HG03097 (cell line): ENCODE measurements at regions not wholly inside any gene's neighbourhood (a gene's known extent, or its start where the extent isn't known, plus 50 kb on each side); places are given as distances from the start of the nearest gene placed in this dataset.

Source experiments
- ATAC-seq: cut with Tn5 transposase; IDR thresholded peaks from one replicate; pipeline ENCODE4 v1.9.1; 2021; ENCODE audit not compliant: unreplicated experiment, low FRiP score

GRCh38 chr16:51569203-51569931 lies 418.3 kb upstream of the SALL1 start:
- no peak for ATAC-seq

GRCh38 chr16:51567911-51568310 lies 416.8 kb upstream of the SALL1 start:
- no peak for ATAC-seq

DNA sequence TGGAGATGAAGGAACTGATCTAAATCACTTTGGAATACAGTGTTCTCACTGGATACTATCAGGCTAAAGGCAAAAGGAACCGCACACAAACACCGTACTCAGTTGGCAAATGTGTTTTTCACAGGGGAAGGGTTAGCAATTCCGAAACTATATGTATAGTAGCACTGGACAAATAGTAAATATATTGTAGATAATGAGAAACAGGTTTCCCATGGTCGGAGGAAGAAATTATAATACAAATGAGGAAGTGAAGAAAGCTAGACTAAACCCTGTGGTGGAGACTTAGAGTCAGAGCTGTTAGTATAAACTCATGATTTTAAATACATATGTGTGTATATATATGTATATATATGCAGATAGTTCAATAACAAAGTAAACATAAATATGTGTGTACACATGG lies 414.1 kb upstream of the SALL1 start:
- no peak for ATAC-seq

DNA sequence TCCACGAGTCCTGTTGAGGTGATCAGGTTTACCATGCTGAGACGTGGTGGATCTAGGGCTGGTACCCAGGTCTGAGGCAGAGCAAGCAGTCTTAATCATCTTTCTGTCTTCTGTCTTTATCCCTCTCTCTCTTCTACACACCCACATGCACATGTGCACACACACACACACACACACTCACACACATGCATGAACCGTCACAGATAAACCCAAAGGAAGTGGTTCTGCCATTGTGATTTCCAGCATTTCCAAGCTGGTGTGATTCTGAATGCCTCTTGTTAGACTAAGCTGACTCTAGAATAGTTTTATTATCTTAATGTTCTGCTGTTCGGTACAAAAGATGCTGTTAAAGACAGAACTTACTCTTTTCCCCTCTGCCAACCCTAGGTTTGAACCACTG lies 411.8 kb upstream of the SALL1 start:
- ATAC-seq, result no peak

GRCh38 chr16:51559901-51560300 lies 408.8 kb upstream of the SALL1 start:
- ATAC-seq, result no peak

- no peak for ATAC-seq
Observed at GRCh38 chr16:51557670-51558069, 406.6 kb upstream of the SALL1 start.

GRCh38 chr16:51556694-51557340 lies 405.7 kb upstream of the SALL1 start:
- no peak for ATAC-seq

- no peak for ATAC-seq
Observed at GRCh38 chr16:51553910-51554309, 402.8 kb upstream of the SALL1 start.

- no peak for ATAC-seq
Observed at GRCh38 chr16:51553314-51553713, 402.2 kb upstream of the SALL1 start.

GRCh38 chr16:51550800-51551347 lies 399.8 kb upstream of the SALL1 start:
- no peak for ATAC-seq

- ATAC-seq, result no peak
Observed at GRCh38 chr16:51549836-51550235, 398.8 kb upstream of the SALL1 start.

- ATAC-seq, result no peak
Observed at GRCh38 chr16:51545951-51546350, 394.9 kb upstream of the SALL1 start.

GRCh38 chr16:51544851-51545467 lies 393.9 kb upstream of the SALL1 start:
- ATAC-seq, result no peak

DNA sequence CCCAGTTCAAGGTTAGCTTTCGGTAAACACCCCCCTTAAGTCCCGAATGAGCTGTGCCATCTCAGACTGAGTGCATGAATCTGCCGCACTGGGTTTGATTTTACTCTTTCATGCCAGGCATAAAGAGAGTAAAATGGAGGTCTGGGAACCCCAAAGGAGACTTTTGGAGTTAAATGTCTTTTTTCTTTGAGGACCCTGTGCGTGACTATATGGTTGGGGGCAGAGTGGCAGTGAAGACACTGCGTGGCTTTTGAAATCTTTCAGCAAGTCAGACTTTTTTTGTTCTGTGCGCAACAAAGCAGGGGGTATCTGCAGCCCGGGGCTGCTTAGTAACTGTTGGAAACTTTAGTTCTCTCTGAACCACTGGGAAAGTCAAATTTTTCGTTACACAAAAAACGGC lies 392.9 kb upstream of the SALL1 start:
- ATAC-seq, result no peak

DNA sequence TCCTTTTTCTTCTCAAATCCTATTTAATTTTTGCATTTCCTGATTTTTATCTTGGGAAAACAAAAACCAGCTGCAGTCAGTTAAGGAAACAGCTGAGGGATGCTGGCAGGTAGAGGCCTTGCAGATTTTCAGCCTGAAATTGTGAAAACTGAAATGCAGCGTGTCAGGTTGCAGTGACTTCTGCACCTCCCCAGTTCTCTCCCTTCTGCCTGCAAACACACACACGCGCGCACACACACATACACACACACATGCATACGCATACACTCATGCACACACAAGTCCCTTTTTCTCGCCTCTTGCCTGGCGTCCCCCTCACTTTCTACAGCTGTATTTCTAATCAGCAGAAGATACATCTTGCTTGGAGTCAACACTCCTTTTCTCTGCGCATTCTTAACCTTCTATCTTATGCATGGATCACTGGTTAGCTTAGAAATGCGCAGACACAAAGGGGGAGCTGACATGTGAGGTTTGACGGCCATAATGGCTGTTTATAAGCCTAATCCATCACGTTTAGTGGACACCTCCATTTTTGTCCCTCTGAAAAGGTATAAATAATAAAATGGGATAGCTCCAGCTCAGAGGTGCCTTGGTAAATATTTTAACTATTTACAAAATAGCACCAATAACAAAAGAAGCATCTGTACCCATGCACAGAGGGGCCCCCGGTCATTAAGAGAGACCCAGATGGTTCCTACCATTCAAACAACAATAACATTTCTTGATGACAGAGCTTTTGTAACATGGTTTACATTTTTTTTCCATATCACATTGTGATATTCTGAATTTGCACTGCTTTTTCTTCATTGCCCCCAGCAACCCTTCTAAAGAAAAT lies 392.1 kb upstream of the SALL1 start:
- no peak for ATAC-seq

GRCh38 chr16:51540259-51540658 lies 389.2 kb upstream of the SALL1 start:
- ATAC-seq, result no peak

DNA sequence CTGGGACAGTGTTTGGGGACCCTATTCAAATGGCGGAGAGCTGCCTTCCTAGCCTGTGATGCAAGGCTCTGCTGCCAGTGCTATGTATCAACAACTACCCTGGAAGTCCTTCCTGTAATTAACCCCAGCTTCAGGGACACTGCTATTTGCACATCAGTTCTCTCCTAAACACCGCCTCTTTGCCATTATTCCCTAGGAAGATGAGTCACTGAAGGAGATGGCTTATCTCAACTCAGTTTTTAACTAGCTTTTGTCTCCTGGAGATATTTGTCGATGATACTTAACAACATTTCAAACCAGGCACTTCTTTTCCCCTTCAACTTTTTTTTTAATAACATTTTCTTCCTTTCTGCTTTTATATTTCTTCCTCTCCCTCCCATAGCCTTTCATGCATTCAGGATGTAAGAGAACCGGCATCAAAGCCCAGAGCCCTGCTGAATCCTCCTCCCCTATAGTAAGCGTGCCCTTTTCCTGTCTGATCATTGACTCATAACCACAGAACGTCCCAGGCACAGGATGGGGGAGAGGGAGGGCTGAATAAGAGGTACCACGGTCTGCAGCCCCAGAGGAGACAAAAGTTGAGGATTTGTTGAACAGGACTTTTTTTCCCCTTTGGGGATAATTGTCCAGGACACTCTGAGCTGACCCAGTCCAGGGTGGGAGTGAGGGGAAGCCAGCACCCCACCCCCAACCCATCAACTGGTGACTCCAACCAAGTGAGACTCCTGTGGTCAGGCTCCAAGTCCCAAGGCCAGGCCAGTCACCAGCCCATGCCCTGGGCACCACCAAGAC lies 387.8 kb upstream of the SALL1 start:
- no peak for ATAC-seq

- ATAC-seq, result no peak
Observed at GRCh38 chr16:51535591-51535990, 384.5 kb upstream of the SALL1 start.

DNA sequence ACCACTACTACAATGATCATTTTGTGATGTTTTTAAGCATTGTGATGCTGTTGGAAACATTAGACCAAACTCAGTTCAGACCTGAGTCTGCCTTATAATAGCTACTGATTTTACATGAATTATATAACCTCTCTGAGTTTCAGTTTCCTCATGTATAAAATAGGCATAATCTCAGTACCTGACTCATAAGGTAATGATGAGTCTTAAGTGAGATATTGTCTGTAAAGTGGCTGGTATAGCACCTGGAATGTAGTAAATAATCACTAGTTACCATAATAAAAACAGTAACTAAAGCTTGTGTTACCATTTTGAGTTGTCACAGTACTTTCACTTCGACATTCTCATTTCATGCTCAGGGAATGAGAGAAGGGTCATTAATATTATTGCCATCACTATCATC lies 381.5 kb upstream of the SALL1 start:
- ATAC-seq, result no peak

DNA sequence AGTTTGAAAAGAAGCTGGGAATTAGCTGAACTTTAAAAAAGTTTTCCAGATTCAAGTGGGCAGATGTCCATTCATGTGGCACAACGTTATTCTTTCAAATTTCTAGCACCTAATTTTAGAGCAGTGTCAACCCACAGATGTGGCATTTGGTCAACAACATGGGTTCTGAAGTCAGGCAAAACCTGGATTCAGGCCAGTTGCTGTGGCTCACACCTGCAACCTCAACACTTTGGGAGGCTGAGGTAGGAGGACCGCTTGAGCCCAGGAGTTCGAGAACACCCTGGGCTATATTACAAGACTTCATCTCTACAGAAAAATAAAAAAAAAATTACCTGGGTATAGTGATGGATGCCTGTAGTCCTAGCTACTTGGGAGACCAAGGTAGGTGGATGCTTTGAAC lies 380.2 kb upstream of the SALL1 start:
- ATAC-seq, result no peak
